ENCODE measurements at regions not wholly inside any gene's neighbourhood (a gene's known extent, or its start where the extent isn't known, plus 50 kb on each side); places are given as distances from the start of the nearest gene placed in this dataset.
"Not testable (repeated sequence)": the region's sequence is repeated elsewhere in the genome, so short reads cannot be mapped to it uniquely, and the experiment has no call there.

- Histone ChIP-seq H3K9me2 (ENCODE audit: insufficient read depth) (no peaks in the 10 kb centered on the region), H3K27ac (no peak overlapping the region), H3K4me1 (ENCODE audit: insufficient read depth) (no peaks in the 10 kb centered on the region), H3K36me3 (ENCODE audit: low read depth) (no peaks in the 10 kb centered on the region), H3K9ac (no peak overlapping the region), H3K4me3 (no peak overlapping the region), H3K27me3 (replicated peaks; ENCODE audit: insufficient read depth) (no peaks in the 10 kb centered on the region), H4K20me1 (ENCODE audit: insufficient read depth) (no peaks in the 10 kb centered on the region), H2AFZ (no peak overlapping the region), H3K79me2 (ENCODE audit: insufficient read depth) (no peaks in the 10 kb centered on the region), H3F3A (ENCODE audit: insufficient read depth) (no peaks in the 10 kb centered on the region), H3K9me3 (ENCODE audit: low read depth) (no peaks in the 10 kb centered on the region), H3K4me2 (ENCODE audit: unreplicated experiment) (no peak overlapping the region)
- no peak for TF ChIP-seq EZH2phosphoT487 (IDR thresholded peaks at IDR 0.05; ENCODE audit: insufficient read depth, low read depth)
- in situ Hi-C loops (cut with MboI) = no loop called here
- 40 to 59% methylated on average over 8 to 9 of the region's 9 CpGs for WGBS, 2 experiments (ENCODE audit: low coverage in 1 of 2, low lambda C conversion rate in 2 of 2, missing lambda C conversion rate in 2 of 2)
- DNase-seq = no peak
Observed at GRCh38 chr5:163915481-163915961, 410.1 kb downstream of the MAT2B start.

GRCh38 chr5:163916376-163916775, 411.0 kb downstream of the MAT2B start:
- H3K9me2 ChIP-seq (ENCODE audit: insufficient read depth) = no peaks in the 10 kb centered on the region
- H3K9ac ChIP-seq = no peak overlapping the region
- H3K27ac ChIP-seq = no peak overlapping the region
- H3K9me3 ChIP-seq (ENCODE audit: low read depth) = no peaks in the 10 kb centered on the region
- WGBS, 2 experiments (ENCODE audit: low coverage in 1 of 2, low lambda C conversion rate in 2 of 2, missing lambda C conversion rate in 2 of 2) = 76 to 80% methylated on average over 2 of the region's 2 CpGs
- no peaks in the 10 kb centered on the region for H3K4me1 ChIP-seq (ENCODE audit: insufficient read depth)
- H3K79me2 ChIP-seq (ENCODE audit: insufficient read depth) = no peaks in the 10 kb centered on the region
- TF ChIP-seq EZH2phosphoT487 (IDR thresholded peaks at IDR 0.05; ENCODE audit: insufficient read depth, low read depth) = no peak
- TF ChIP-seq EZH2 (IDR thresholded peaks at IDR 0.05; ENCODE audit: insufficient read depth, poor library complexity, severe bottlenecking) = no peak
- no peaks in the 10 kb centered on the region for H4K20me1 ChIP-seq (ENCODE audit: insufficient read depth)
- no peaks in the 10 kb centered on the region for H3K36me3 ChIP-seq (ENCODE audit: low read depth)
- no peaks in the 10 kb centered on the region for H3F3A ChIP-seq (ENCODE audit: insufficient read depth)
- DNase-seq = no peak
- H2AFZ ChIP-seq = no peak overlapping the region
- H3K4me3 ChIP-seq = no peak overlapping the region
- no peaks in the 10 kb centered on the region for H3K27me3 ChIP-seq (replicated peaks; ENCODE audit: insufficient read depth)
- in situ Hi-C loops (cut with MboI) = no loop called here
- no peak overlapping the region for H3K4me2 ChIP-seq (ENCODE audit: unreplicated experiment)

DNA sequence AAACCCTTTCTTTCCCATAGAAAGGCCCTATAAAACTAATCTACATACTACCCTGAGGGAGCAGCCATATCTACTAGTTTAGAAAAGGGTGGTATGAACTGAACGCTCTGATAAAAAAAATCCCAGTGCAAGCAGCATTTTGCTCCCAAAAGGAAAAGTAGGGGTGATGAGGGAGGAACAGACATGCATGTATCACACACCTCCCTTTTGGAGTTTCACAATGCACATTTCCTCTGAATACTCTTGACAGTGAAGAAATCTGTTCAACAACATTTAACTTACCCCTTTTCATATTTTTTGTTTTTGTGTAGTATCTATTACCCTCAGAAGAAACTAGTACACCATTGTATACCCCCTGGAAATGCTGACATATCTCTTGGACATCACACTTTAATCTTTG, 411.4 kb downstream of the MAT2B start:
- Histone ChIP-seq H3K79me2 (ENCODE audit: insufficient read depth) (no peaks in the 10 kb centered on the region), H2AFZ (no peak overlapping the region), H3F3A (ENCODE audit: insufficient read depth) (no peaks in the 10 kb centered on the region), H3K4me3 (no peak overlapping the region), H3K9ac (no peak overlapping the region), H3K9me2 (ENCODE audit: insufficient read depth) (no peaks in the 10 kb centered on the region), H3K27me3 (replicated peaks; ENCODE audit: insufficient read depth) (no peaks in the 10 kb centered on the region), H3K27ac (no peak overlapping the region), H4K20me1 (ENCODE audit: insufficient read depth) (no peaks in the 10 kb centered on the region), H3K36me3 (ENCODE audit: low read depth) (no peaks in the 10 kb centered on the region), H3K9me3 (ENCODE audit: low read depth) (no peaks in the 10 kb centered on the region), H3K4me2 (ENCODE audit: unreplicated experiment) (no peak overlapping the region), H3K4me1 (ENCODE audit: insufficient read depth) (no peaks in the 10 kb centered on the region)
- in situ Hi-C loops (cut with MboI) = no loop called here
- 81 to 92% methylated on average over 1 of the region's 1 CpG for WGBS, 2 experiments (ENCODE audit: low coverage in 1 of 2, low lambda C conversion rate in 2 of 2, missing lambda C conversion rate in 2 of 2)
- DNase-seq = no peak
- TF ChIP-seq EZH2phosphoT487 (IDR thresholded peaks at IDR 0.05; ENCODE audit: insufficient read depth, low read depth) (no peak), EZH2 (IDR thresholded peaks at IDR 0.05; ENCODE audit: insufficient read depth, poor library complexity, severe bottlenecking) (no peak)

- Histone ChIP-seq H3K4me2 (ENCODE audit: unreplicated experiment) (no peak overlapping the region), H3K27me3 (replicated peaks; ENCODE audit: insufficient read depth) (no peaks in the 10 kb centered on the region), H3F3A (ENCODE audit: insufficient read depth) (no peaks in the 10 kb centered on the region), H3K4me3 (no peak overlapping the region), H2AFZ (no peak overlapping the region), H3K36me3 (ENCODE audit: low read depth) (no peaks in the 10 kb centered on the region), H3K79me2 (ENCODE audit: insufficient read depth) (no peaks in the 10 kb centered on the region), H4K20me1 (ENCODE audit: insufficient read depth) (no peaks in the 10 kb centered on the region), H3K9me2 (ENCODE audit: insufficient read depth) (no peaks in the 10 kb centered on the region), H3K4me1 (ENCODE audit: insufficient read depth) (no peaks in the 10 kb centered on the region), H3K9ac (no peak overlapping the region), H3K9me3 (ENCODE audit: low read depth) (no peaks in the 10 kb centered on the region), H3K27ac (no peak overlapping the region)
- no peak for DNase-seq
- TF ChIP-seq EZH2 (IDR thresholded peaks at IDR 0.05; ENCODE audit: insufficient read depth, poor library complexity, severe bottlenecking) (no peak), EZH2phosphoT487 (IDR thresholded peaks at IDR 0.05; ENCODE audit: insufficient read depth, low read depth) (no peak)
- in situ Hi-C loops (cut with MboI) = no loop called here
- WGBS, 2 experiments (ENCODE audit: low coverage in 1 of 2, low lambda C conversion rate in 2 of 2, missing lambda C conversion rate in 2 of 2) = 3 to 14% methylated on average over 1 of the region's 1 CpG
Observed at GRCh38 chr5:163917747-163918146, 412.3 kb downstream of the MAT2B start.

- H3K27ac ChIP-seq; H3K79me2 ChIP-seq (ENCODE audit: insufficient read depth); H2AFZ ChIP-seq; in situ Hi-C loops (cut with MboI); H3K36me3 ChIP-seq (ENCODE audit: low read depth); H3K9me2 ChIP-seq (ENCODE audit: insufficient read depth); H3F3A ChIP-seq (ENCODE audit: insufficient read depth); H3K9ac ChIP-seq; DNase-seq; H3K4me1 ChIP-seq (ENCODE audit: insufficient read depth); H3K27me3 ChIP-seq (replicated peaks; ENCODE audit: insufficient read depth); H3K9me3 ChIP-seq (ENCODE audit: low read depth); H3K4me2 ChIP-seq (ENCODE audit: unreplicated experiment); H3K4me3 ChIP-seq; H4K20me1 ChIP-seq (ENCODE audit: insufficient read depth): not testable (repeated sequence)
- 13 to 19% methylated on average over 1 of the region's 1 CpG for WGBS, 2 experiments (ENCODE audit: low coverage in 1 of 2, low lambda C conversion rate in 2 of 2, missing lambda C conversion rate in 2 of 2)
Observed at GRCh38 chr5:163934990-163935389, 429.6 kb downstream of the MAT2B start.
